WTC11 (cell line): ENCODE measurements at regions not wholly inside any gene's neighbourhood (a gene's known extent, or its start where the extent isn't known, plus 50 kb on each side); places are given as distances from the start of the nearest gene placed in this dataset.
"Not testable (repeated sequence)": the region's sequence is repeated elsewhere in the genome, so short reads cannot be mapped to it uniquely, and the experiment has no call there.

Source experiments
- ATAC-seq: fragments of 200-7000 bp; cut with Tn5 transposase; 2 replicates; pipeline ENCODE4 v1.10.0; 2021; ENCODE audit warnings: mild to moderate bottlenecking, moderate library complexity
- CTCF ChIA-PET: fragments of 300-600 bp; sonication (Branson Sonifier 250); formaldehyde crosslinking; loops from one replicate; lab custom pipeline; 2021; ENCODE audit warnings: antibody characterized with exemption; lab: Charles Lee
- POLR2A ChIA-PET: fragments of 350-600 bp; sonication (Branson Sonifier 250); formaldehyde crosslinking; loops from one replicate; lab custom pipeline; 2021; ENCODE audit warnings: antibody characterized with exemption; lab: Charles Lee
- DNase-seq: peaks from one replicate; pipeline ENCODE4 v3.0.0; 2021; ENCODE audit warnings: low spot score
- H3K27ac Mint-ChIP-seq: 2 replicates; pipeline ENCODE4 v1.8.0; 2021; ENCODE audit warnings: mixed read lengths
- H3K27me3 Mint-ChIP-seq: 2 replicates; pipeline ENCODE4 v1.8.0; 2021; ENCODE audit warnings: low read depth, mild to moderate bottlenecking, moderate library complexity, mixed read lengths
- H3K36me3 Mint-ChIP-seq: 2 replicates; pipeline ENCODE4 v1.8.0; 2021; ENCODE audit warnings: mixed read lengths
- H3K4me1 Mint-ChIP-seq: 2 replicates; pipeline ENCODE4 v1.8.0; 2022; ENCODE audit warnings: mixed read lengths
- H3K4me3 Mint-ChIP-seq: 2 replicates; pipeline ENCODE4 v1.8.0; 2021; ENCODE audit warnings: mild to moderate bottlenecking, moderate library complexity, mixed read lengths
- H3K9me3 Mint-ChIP-seq: 2 replicates; pipeline ENCODE4 v1.8.0; 2021; ENCODE audit warnings: mixed read lengths
- AFF4 ChIP-seq: sonication (generic); formaldehyde crosslinking; IDR thresholded peaks from 2 replicates; pipeline ENCODE4 v1.8.1; 2023; ENCODE audit warnings: mild to moderate bottlenecking, missing genetic modification reagents, borderline replicate concordance
- AR ChIP-seq: fragments of 250-450 bp; sonication (Bioruptor Pico); IDR thresholded peaks from 2 replicates; pipeline ENCODE4 v1.9.0; 2021; ENCODE audit warnings: mild to moderate bottlenecking
- ATF3 ChIP-seq: sonication (generic); formaldehyde crosslinking; conservative IDR thresholded peaks from 2 replicates; pipeline ENCODE4 v1.8.1; 2022; ENCODE audit warnings: mild to moderate bottlenecking, missing genetic modification reagents
- ATF6 ChIP-seq: sonication (generic); formaldehyde crosslinking; IDR thresholded peaks from 2 replicates; pipeline ENCODE4 v1.8.1; 2023; ENCODE audit warnings: mild to moderate bottlenecking, missing genetic modification reagents
- CDX4 ChIP-seq: fragments of 250-450 bp; sonication (Bioruptor Pico); IDR thresholded peaks from 2 replicates; pipeline ENCODE4 v1.9.0; 2021; ENCODE audit warnings: moderate library complexity, mild to moderate bottlenecking, inconsistent platforms, borderline replicate concordance
- FOXJ3 ChIP-seq: sonication (generic); formaldehyde crosslinking; IDR thresholded peaks from 2 replicates; pipeline ENCODE4 v1.9.0; 2021; ENCODE audit warnings: missing genetic modification reagents, mild to moderate bottlenecking, borderline replicate concordance
- FOXK1 ChIP-seq: sonication (generic); formaldehyde crosslinking; IDR thresholded peaks from 2 replicates; pipeline ENCODE4 v1.8.0; 2022; ENCODE audit warnings: mild to moderate bottlenecking, moderate library complexity, missing genetic modification reagents
- FOXP1 ChIP-seq: sonication (generic); formaldehyde crosslinking; IDR thresholded peaks from 2 replicates; pipeline ENCODE4 v1.8.0; 2022; ENCODE audit warnings: missing genetic modification reagents, mild to moderate bottlenecking, moderate library complexity, borderline replicate concordance
- HMGA2 ChIP-seq: fragments of 250-450 bp; sonication (Bioruptor Pico); IDR thresholded peaks from 2 replicates; pipeline ENCODE4 v1.4.0; 2021; ENCODE audit warnings: mild to moderate bottlenecking, moderate library complexity
- JAZF1 ChIP-seq: fragments of 250-450 bp; sonication (Bioruptor Pico); IDR thresholded peaks from 2 replicates; pipeline ENCODE4 v1.9.0; 2021; ENCODE audit warnings: moderate library complexity, mild to moderate bottlenecking, inconsistent platforms
- MXD4 ChIP-seq: fragments of 250-450 bp; sonication (Bioruptor Pico); IDR thresholded peaks from 2 replicates; pipeline ENCODE4 v1.8.0; 2021; ENCODE audit warnings: mild to moderate bottlenecking, moderate library complexity, borderline replicate concordance
- NFE2L1 ChIP-seq: sonication (generic); formaldehyde crosslinking; IDR thresholded peaks from 2 replicates; pipeline ENCODE4 v1.8.1; 2023; ENCODE audit warnings: missing genetic modification reagents
- PRRX2 ChIP-seq: fragments of 250-450 bp; sonication (Bioruptor Pico); IDR thresholded peaks from 2 replicates; pipeline ENCODE4 v1.8.0; 2021; ENCODE audit warnings: mild to moderate bottlenecking
- RORB ChIP-seq: fragments of 250-450 bp; sonication (Bioruptor Pico); IDR thresholded peaks from 2 replicates; pipeline ENCODE4 v1.9.0; 2021; ENCODE audit warnings: mild to moderate bottlenecking
- SMAD4 ChIP-seq: sonication (generic); formaldehyde crosslinking; IDR thresholded peaks from 2 replicates; pipeline ENCODE4 v1.8.0; 2022; ENCODE audit warnings: mild to moderate bottlenecking, missing genetic modification reagents
- SOX15 ChIP-seq: fragments of 250-450 bp; sonication (Bioruptor Pico); IDR thresholded peaks from 2 replicates; pipeline ENCODE4 v1.9.0; 2021; ENCODE audit warnings: mild to moderate bottlenecking
- TP53 ChIP-seq: sonication (generic); formaldehyde crosslinking; IDR thresholded peaks from 2 replicates; pipeline ENCODE4 v1.8.1; 2023; ENCODE audit warnings: mild to moderate bottlenecking, missing genetic modification reagents
- ZMAT4 ChIP-seq: fragments of 250-450 bp; sonication (Bioruptor Pico); IDR thresholded peaks from 2 replicates; pipeline ENCODE4 v1.9.0; 2021; ENCODE audit warnings: mild to moderate bottlenecking
- ZNF396 ChIP-seq: fragments of 250-450 bp; sonication (Bioruptor Pico); IDR thresholded peaks from 2 replicates; pipeline ENCODE4 v1.8.0; 2021; ENCODE audit warnings: mild to moderate bottlenecking, moderate library complexity, borderline replicate concordance
- ZNF416 ChIP-seq: fragments of 250-450 bp; sonication (Bioruptor Pico); IDR thresholded peaks from 2 replicates; pipeline ENCODE4 v1.9.0; 2021; ENCODE audit warnings: mild to moderate bottlenecking, inconsistent platforms

GRCh38 chr2:83342860-83343329 is 1116.2 kb downstream of the SUCLG1 start (continued):
- no peak for TF ChIP-seq SOX15
- no peak for TF ChIP-seq NFE2L1 (CRISPR knock-in tag)
- no peak for TF ChIP-seq TP53
- TF ChIP-seq MXD4 (CRISPR knock-in tag), result no peak
- TF ChIP-seq AR (CRISPR knock-in tag), result no peak
- no peak for TF ChIP-seq ZMAT4
- no peak for TF ChIP-seq CDX4 (CRISPR knock-in tag)
- TF ChIP-seq ATF3, result no peak
- no peak for TF ChIP-seq JAZF1
- no peak for TF ChIP-seq SMAD4 (CRISPR knock-in tag)
- TF ChIP-seq PRRX2 (CRISPR knock-in tag), result no peak

GRCh38 chr2:83340424-83340823 is 1118.7 kb downstream of the SUCLG1 start:
- peaks cover 5% of the 10 kb centered on the region; the same call in 1 of the 2 replicates for H3K9me3 Mint-ChIP-seq
- DNase-seq (no peak), ATAC-seq (no peak)
- H3K4me1 Mint-ChIP-seq, result no peaks in the 10 kb centered on the region
- H3K27me3 Mint-ChIP-seq, result peaks cover 2% of the 10 kb centered on the region; the same call in 1 of the 2 replicates
- no peak overlapping the region for H3K27ac Mint-ChIP-seq
- no peaks in the 10 kb centered on the region for H3K36me3 Mint-ChIP-seq
- H3K4me3 Mint-ChIP-seq, result no peak overlapping the region
- TF ChIP-seq HMGA2 (CRISPR knock-in tag) (no peak), FOXK1 (CRISPR knock-in tag) (no peak), ATF6 (CRISPR knock-in tag) (no peak), RORB (CRISPR knock-in tag) (no peak), ZNF396 (CRISPR knock-in tag) (no peak), FOXP1 (CRISPR knock-in tag) (no peak)
- ChIA-PET CTCF (no interaction called here), POLR2A (no interaction called here)

- CTCF ChIA-PET, H3K4me1 Mint-ChIP-seq, DNase-seq, H3K4me3 Mint-ChIP-seq, H3K36me3 Mint-ChIP-seq, H3K9me3 Mint-ChIP-seq, POLR2A ChIA-PET, ATAC-seq, H3K27me3 Mint-ChIP-seq, H3K27ac Mint-ChIP-seq: not testable (repeated sequence)
Measured at GRCh38 chr2:83339942-83340341, 1119.1 kb downstream of the SUCLG1 start.

GRCh38 chr2:83331810-83332209 is 1127.3 kb downstream of the SUCLG1 start:
- Mint-ChIP-seq H3K4me3 (no peak overlapping the region), H3K9me3 (peaks cover 4% of the 10 kb centered on the region; the same call in 1 of the 2 replicates), H3K27ac (no peak overlapping the region), H3K4me1 (no peaks in the 10 kb centered on the region), H3K36me3 (no peaks in the 10 kb centered on the region), H3K27me3 (no peaks in the 10 kb centered on the region)
- POLR2A ChIA-PET, result no interaction called here
- CTCF ChIA-PET, result no interaction called here
- ATAC-seq (no peak), DNase-seq (no peak)
- TF ChIP-seq ZNF396 (CRISPR knock-in tag) (no peak), FOXJ3 (CRISPR knock-in tag) (no peak), ZNF416 (CRISPR knock-in tag) (no peak), CDX4 (CRISPR knock-in tag) (no peak), AFF4 (CRISPR knock-in tag) (no peak)
